GM12892 (cell line): ENCODE measurements at regions not wholly inside any gene's neighbourhood (a gene's known extent, or its start where the extent isn't known, plus 50 kb on each side); places are given as distances from the start of the nearest gene placed in this dataset.

Experiments used
- POLR2A ChIP-seq: IDR thresholded peaks from 2 replicates; pipeline ENCODE4 v1.6.1; 2011; ENCODE audit warnings: low read depth, low read length, control low read depth
- POLR2AphosphoS5 ChIP-seq: IDR thresholded peaks from 2 replicates; pipeline ENCODE4 v1.6.1; 2011; ENCODE audit warnings: low read depth, low read length, control low read depth

- no peak for TF ChIP-seq POLR2A
- TF ChIP-seq POLR2AphosphoS5: no peak
These were observed 442.9 kb upstream of the FTMT start for GRCh38 chr5:121408778-121409177.
